ENCODE measurements at regions not wholly inside any gene's neighbourhood (a gene's known extent, or its start where the extent isn't known, plus 50 kb on each side); places are given as distances from the start of the nearest gene placed in this dataset.

DNA sequence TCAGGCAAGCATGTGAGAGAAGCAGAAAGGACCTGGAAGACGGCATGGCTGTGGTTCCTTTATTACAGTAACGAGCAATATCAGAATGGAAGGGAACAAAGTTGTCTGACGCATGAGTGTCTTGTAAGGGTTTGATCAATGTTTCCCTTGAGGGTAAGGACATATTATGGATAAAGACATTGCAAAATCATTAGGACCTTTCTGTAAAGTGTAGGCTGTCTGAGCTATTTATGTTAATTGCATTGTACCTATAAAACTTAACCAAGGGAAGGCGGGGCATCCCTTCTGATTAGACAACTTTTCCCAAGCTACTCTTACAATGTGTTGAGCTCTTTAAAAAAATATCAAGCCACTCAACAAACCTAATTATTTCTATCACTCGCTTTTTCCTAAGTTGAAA lies 112.2 kb upstream of the JADE1 start:
- POLR2A ChIA-PET, result no interaction called here
- CTCF ChIA-PET, result no interaction called here
- no TSS peak for BruUV-seq (replicated peaks)
- H3K4me1 ChIP-seq (ENCODE audit: control insufficient read depth, insufficient read depth, low read length), result no peaks in the 10 kb centered on the region
- DNase-seq (ENCODE audit: low read depth, low spot score) (no peak), ATAC-seq (no peak)
- intact Hi-C loops (cut with micrococcal nuclease; ENCODE audit: unreplicated experiment), result no loop called here
- H3K36me3 ChIP-seq (ENCODE audit: control insufficient read depth, insufficient read depth, low read length), result no peaks in the 10 kb centered on the region
- no peak overlapping the region for H3K4me3 ChIP-seq (ENCODE audit: low read depth in 2 of 2, low read length in 2 of 2)
- H3K27ac ChIP-seq (ENCODE audit: low read length), result no peak overlapping the region
- no peaks in the 10 kb centered on the region for H3K9me3 ChIP-seq (ENCODE audit: control insufficient read depth, insufficient read depth, low read depth, low read length)
- no peaks in the 10 kb centered on the region for H3K27me3 ChIP-seq (ENCODE audit: control insufficient read depth, insufficient read depth, low read length)
- TF ChIP-seq TCF7L2 (IDR thresholded peaks at IDR 0.05; ENCODE audit: low read depth, low read length) (no peak), SIN3A (IDR thresholded peaks at IDR 0.05; ENCODE audit: borderline replicate concordance, insufficient read depth, low read depth, low read length) (no peak), POLR2AphosphoS5 (IDR thresholded peaks at IDR 0.05; ENCODE audit: low read depth, low read length) (no peak)
- TF ChIP-seq, protein P1, sequence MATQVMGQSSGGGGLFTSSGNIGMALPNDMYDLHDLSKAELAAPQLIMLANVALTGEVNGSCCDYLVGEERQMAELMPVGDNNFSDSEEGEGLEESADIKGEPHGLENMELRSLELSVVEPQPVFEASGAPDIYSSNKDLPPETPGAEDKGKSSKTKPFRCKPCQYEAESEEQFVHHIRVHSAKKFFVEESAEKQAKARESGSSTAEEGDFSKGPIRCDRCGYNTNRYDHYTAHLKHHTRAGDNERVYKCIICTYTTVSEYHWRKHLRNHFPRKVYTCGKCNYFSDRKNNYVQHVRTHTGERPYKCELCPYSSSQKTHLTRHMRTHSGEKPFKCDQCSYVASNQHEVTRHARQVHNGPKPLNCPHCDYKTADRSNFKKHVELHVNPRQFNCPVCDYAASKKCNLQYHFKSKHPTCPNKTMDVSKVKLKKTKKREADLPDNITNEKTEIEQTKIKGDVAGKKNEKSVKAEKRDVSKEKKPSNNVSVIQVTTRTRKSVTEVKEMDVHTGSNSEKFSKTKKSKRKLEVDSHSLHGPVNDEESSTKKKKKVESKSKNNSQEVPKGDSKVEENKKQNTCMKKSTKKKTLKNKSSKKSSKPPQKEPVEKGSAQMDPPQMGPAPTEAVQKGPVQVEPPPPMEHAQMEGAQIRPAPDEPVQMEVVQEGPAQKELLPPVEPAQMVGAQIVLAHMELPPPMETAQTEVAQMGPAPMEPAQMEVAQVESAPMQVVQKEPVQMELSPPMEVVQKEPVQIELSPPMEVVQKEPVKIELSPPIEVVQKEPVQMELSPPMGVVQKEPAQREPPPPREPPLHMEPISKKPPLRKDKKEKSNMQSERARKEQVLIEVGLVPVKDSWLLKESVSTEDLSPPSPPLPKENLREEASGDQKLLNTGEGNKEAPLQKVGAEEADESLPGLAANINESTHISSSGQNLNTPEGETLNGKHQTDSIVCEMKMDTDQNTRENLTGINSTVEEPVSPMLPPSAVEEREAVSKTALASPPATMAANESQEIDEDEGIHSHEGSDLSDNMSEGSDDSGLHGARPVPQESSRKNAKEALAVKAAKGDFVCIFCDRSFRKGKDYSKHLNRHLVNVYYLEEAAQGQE (IDR thresholded peaks at IDR 0.05; ENCODE audit: insufficient read depth in 1 of 2, low read depth in 2 of 2, low read length in 1 of 2), result no peak
- TF ChIP-seq, protein P2, sequence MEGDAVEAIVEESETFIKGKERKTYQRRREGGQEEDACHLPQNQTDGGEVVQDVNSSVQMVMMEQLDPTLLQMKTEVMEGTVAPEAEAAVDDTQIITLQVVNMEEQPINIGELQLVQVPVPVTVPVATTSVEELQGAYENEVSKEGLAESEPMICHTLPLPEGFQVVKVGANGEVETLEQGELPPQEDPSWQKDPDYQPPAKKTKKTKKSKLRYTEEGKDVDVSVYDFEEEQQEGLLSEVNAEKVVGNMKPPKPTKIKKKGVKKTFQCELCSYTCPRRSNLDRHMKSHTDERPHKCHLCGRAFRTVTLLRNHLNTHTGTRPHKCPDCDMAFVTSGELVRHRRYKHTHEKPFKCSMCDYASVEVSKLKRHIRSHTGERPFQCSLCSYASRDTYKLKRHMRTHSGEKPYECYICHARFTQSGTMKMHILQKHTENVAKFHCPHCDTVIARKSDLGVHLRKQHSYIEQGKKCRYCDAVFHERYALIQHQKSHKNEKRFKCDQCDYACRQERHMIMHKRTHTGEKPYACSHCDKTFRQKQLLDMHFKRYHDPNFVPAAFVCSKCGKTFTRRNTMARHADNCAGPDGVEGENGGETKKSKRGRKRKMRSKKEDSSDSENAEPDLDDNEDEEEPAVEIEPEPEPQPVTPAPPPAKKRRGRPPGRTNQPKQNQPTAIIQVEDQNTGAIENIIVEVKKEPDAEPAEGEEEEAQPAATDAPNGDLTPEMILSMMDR (IDR thresholded peaks at IDR 0.05), result no peak
- in situ Hi-C loops (cut with HindIII; ENCODE audit: low pct_unique_long_range_greater_than_20kb, low sequenced_read_pairs), result no loop called here

DNA sequence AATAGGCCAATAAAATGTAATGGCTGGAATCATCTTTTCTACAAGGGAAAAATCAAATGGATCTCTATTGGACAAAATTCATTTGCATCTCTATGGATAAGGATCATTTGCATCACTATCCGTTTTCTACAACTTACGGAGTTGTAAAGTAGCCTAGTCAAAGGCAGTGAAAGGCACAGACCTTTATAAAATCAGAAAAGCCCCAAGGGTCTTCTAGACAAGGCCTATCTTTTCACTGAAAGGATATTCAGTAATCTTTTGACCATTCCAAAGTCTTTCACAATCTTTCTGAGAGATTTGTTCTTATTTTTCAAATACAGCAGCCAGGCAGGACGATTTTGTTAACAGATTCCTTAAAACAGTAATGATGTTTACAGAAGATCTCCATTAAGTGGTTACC lies 119.5 kb upstream of the JADE1 start:
- H3K9me3 ChIP-seq (ENCODE audit: control insufficient read depth, insufficient read depth, low read depth, low read length), result no peaks in the 10 kb centered on the region
- TF ChIP-seq, protein P1 (IDR thresholded peaks at IDR 0.05; ENCODE audit: insufficient read depth in 1 of 2, low read depth in 2 of 2, low read length in 1 of 2), result no peak
- TF ChIP-seq TCF7L2 (IDR thresholded peaks at IDR 0.05; ENCODE audit: low read depth, low read length), result no peak
- TF ChIP-seq, protein P2 (IDR thresholded peaks at IDR 0.05), result no peak
- TF ChIP-seq POLR2AphosphoS5 (IDR thresholded peaks at IDR 0.05; ENCODE audit: low read depth, low read length), result no peak
- no peak for TF ChIP-seq SIN3A (IDR thresholded peaks at IDR 0.05; ENCODE audit: borderline replicate concordance, insufficient read depth, low read depth, low read length)
- no peaks in the 10 kb centered on the region for H3K4me1 ChIP-seq (ENCODE audit: control insufficient read depth, insufficient read depth, low read length)
- no peaks in the 10 kb centered on the region for H3K27me3 ChIP-seq (ENCODE audit: control insufficient read depth, insufficient read depth, low read length)
- H3K4me3 ChIP-seq (ENCODE audit: low read depth in 2 of 2, low read length in 2 of 2), result no peak overlapping the region
- POLR2A ChIA-PET, result no interaction called here
- BruUV-seq (replicated peaks), result no TSS peak
- H3K36me3 ChIP-seq (ENCODE audit: control insufficient read depth, insufficient read depth, low read length), result no peaks in the 10 kb centered on the region
- in situ Hi-C loops (cut with HindIII; ENCODE audit: low pct_unique_long_range_greater_than_20kb, low sequenced_read_pairs), result no loop called here
- ATAC-seq (no peak), DNase-seq (ENCODE audit: low read depth, low spot score) (no peak)
- CTCF ChIA-PET, result no interaction called here
- intact Hi-C loops (cut with micrococcal nuclease; ENCODE audit: unreplicated experiment), result no loop called here
- no peak overlapping the region for H3K27ac ChIP-seq (ENCODE audit: low read length)
